ENCODE measurements at regions not wholly inside any gene's neighbourhood (a gene's known extent, or its start where the extent isn't known, plus 50 kb on each side); places are given as distances from the start of the nearest gene placed in this dataset.

DNA sequence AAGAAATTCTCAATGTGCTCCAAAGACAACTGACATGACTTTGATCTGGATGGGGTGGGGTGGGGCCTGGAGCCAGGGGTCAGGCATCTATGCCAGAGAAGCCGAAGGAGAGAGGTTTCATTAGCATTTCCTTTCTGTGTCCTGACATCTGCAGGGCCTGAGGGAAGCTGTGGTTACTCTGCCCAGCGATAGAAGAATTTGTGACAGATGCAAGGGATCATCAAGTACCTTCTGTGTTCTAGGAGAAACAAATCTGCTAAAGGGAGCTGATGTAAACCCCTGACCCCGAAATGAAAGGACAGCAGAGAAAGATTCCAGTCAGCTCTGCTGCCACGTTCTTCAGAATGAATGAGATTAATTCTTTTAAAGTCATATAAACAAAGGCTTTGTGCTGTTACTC is 335.7 kb downstream of the PRELID2 start:
- DNase-seq = peak; percentile 72

- no peak for DNase-seq
Observed at GRCh38 chr5:145497052-145497451, 338.1 kb downstream of the PRELID2 start.

- no peak for DNase-seq
Observed at GRCh38 chr5:145495741-145496140, 339.4 kb downstream of the PRELID2 start.

- DNase-seq = no peak
Observed at GRCh38 chr5:145495196-145495595, 339.9 kb downstream of the PRELID2 start.

- DNase-seq = no peak
Observed at GRCh38 chr5:145493435-145493834, 341.7 kb downstream of the PRELID2 start.

DNA sequence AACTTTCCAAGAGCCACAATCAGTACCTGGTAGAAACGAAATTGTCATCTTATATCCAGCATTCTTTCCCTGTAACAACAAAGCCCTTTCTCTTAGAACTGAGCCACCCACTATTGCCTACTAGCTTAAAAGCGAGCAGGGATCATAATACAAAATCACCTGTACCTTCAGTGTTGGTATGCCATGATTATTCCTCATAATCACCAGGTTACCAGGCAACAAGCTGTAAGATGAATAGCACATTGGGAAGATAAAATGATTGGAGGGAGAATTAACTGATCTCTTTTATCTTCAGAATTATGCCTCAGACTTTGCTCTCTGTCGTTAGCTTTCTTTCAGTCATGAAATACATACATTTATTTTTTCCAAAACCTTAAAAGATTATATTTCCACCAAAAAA is 345.6 kb downstream of the PRELID2 start:
- DNase-seq = no peak

DNA sequence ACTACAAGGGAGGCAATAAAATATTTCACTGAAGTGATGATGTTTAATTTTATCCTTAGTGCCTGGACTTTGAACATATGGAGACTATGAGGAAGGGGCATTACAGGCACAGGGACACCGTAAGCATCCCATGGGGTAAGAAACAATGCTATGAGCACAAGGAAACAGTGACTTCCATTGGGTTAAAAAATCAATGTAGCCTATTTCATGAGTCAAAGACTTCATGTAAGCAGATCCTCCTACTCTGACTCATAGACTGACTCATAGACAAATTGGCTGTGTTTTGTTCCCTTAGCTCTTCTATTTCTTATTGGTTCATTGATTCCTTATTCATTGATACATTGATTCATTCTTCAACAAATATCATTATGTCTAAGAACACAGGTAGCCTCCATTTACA is 351.0 kb downstream of the PRELID2 start:
- DNase-seq = no peak

DNA sequence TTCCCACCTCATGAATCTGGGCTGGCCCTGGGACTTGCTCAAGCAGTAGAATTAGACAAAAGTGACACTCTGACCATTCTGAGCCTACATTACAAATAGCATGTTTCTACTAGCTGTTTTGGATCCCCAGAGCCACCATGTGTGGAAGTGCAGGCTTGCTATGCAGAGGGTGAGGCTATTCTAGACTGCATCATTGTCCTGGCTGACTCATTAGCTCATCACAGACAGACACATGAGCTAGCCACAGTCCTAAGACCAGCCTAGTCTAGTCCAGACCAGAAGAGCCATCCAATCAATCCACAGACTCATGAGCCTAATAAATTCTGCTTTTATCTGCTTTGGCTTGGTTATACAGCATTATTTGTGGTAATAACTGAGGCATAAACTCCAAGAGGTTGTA is 351.9 kb downstream of the PRELID2 start:
- DNase-seq = no peak

DNA sequence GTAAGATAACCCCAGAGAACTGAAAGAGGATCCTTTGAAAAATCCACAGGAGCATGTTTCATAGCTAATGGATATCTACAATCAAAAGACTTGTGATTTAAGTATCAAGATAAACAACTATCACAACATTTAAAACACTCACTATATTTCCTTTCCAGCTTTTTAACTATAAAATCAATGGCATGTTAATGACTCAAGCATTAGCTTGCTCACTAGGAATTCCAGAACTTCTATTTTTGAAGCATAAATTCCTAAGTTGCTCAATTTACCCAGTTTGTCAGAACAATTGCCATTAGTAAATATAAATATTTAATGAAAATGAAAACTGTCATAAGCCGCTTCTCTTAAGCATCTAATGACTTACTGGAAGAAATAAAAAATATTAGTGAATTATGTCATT is 355.3 kb downstream of the PRELID2 start:
- DNase-seq = no peak

DNA sequence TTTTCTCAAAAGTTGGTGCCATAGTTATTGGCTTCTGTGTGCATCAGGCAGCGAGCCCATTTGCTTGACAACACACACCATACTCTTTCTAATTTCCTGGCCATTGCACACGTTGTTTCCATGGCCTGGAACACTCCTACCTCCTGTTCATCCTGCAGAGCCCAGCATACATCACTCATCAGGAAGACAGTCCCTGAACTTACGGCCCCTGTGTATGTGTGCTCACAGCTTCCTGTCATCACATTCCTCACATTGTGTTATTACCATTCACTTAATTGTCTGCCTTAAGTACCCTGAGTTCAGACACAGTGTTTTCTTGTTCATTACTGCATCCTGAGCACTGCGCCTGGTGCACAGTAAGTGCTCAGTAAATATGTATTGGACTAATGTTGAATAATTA is 355.9 kb downstream of the PRELID2 start:
- no peak for DNase-seq

- no peak for DNase-seq
Observed at GRCh38 chr5:145478651-145479050, 356.5 kb downstream of the PRELID2 start.

- no peak for DNase-seq
Observed at GRCh38 chr5:145473042-145473642, 362.0 kb downstream of the PRELID2 start.

- DNase-seq = no peak
Observed at GRCh38 chr5:145471831-145472612, 363.1 kb downstream of the PRELID2 start.

DNA sequence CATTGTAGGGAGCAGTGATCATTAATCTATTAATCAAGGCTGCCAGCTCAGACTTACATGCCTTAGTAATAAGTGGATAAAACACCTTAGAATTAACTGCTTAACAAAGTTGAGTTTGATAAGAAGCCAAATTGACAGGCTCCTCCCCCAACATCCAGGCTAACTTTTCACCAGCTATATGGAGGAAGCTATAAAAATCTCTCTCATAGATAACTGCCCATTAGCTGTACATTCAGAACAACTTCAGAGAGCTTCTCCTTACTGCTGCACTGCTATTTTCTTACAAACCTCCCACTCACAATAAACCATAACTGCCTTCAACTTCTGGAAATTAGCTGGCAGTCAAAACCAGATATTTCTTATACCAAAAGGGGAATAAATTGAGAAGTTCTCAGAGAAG is 364.1 kb downstream of the PRELID2 start:
- no peak for DNase-seq

DNA sequence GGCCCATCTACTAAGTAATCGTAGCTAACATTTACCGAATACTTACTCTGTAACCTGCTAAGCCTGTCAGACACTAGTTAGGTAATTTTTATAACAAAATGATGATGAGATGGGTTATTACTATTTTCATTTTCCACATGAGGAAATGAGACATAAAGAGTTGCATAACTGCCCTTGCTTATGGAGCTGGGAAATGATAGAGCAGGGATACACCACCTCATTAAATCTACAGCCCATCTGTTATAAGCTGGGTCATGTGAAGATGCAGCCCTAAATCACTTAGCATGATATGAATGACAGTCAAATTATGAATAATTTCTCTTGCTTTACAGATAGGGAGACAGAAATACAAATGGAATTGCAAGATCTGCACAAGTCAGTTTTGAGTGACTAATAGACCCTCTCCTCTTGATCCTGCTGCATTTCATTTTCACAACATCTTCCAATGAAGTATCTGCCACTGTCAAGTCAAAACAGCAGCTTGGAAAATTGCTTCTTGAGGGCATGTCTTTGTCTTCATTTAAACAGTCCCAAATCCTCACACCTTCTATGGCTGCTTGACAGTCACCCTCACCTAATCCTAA is 364.7 kb downstream of the PRELID2 start:
- DNase-seq = no peak

DNA sequence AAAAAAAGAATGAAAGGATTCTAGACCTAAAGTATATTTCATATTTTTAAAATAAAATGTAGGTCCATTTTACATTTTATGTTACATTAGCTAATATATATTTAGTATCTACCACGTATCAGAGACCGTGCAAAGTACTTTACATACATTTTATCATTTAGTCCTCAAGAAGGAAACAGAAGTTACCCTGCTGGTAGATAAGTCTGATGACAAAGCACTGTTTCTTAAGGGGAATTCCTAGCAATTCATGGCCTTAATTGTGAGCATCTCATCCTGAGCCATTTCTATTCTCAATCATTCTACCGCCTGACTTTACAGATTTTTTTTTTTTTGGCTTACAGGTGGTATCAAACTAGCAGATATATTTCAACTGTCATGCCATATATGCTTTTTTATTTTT is 367.7 kb downstream of the PRELID2 start:
- DNase-seq = no peak

DNA sequence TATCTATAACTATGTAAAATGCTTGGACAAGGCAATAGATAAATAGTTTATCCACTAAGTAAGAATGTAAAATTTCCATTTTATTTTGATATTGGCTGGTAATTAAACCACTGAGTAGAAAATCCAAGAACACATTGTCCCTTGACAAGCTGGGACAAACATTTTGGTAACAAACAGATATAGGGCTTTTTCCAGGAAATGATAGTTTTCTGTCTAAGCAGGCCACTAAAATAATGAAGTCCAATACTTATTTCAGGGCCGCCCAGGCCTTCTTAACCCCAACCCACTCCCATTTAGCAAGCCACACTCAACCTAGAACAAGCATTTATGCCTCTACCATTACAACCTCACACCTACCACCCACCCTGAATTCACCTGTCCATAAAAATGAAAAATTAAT is 368.6 kb downstream of the PRELID2 start:
- no peak for DNase-seq

- no peak for DNase-seq
Observed at GRCh38 chr5:145465474-145466263, 369.5 kb downstream of the PRELID2 start.

DNA sequence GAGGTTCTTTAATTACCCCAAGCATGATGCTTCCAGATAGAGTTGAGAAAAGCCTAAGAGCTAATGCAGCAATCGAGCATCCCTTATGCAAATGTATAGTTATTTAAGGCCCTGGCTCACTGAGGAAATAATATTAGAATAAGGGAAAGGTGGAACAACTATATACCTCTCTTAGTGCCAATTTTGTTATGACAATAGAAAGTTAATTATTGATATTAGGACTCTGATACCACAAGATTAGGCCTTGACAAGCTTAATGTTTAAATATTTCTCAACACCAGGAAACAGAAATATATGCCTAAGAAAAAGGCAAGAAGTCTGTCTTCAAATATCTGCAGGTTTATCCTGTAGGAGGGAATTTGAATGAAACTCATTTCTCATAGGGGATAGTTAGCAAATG is 371.0 kb downstream of the PRELID2 start:
- DNase-seq = no peak

DNA sequence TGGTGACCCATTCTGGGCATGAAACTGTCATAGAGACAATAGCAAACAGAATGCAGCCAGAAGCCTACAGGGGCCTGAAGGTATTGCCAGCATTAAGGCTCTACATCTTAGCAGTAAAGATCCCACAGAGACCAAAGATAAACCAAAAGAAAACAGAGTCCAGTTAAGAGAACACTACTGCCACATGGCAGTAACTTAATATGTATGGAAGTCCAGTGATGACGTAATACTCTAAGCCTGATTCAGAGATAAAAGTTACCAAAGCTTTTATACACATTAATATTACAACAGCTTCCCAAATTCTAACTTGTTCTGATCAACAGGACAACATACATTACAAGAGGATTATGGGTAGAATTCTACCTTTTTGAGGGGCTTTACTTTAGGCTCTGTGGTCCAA is 371.5 kb downstream of the PRELID2 start:
- DNase-seq = no peak

DNA sequence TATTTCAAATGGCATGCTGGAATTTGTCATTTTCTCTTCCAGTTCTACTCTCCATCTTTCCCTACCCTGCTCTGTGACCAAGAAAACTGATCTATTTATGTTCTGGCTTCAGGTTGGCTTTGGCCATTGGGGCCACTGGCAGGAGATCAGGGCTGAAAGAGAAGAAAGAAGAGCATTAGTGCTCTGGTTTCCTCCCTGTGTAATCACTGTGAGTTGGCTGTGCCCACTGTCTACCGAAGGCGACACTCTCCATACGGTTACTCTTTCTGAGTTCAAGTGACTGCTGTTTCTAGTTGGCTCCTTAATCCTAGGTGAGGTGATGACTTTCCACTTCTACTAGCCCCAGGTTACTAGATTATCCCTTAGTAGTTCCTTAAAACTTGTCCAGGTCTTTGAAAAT is 372.6 kb downstream of the PRELID2 start:
- no peak for DNase-seq

- no peak for DNase-seq
Observed at GRCh38 chr5:145450286-145450885, 384.8 kb downstream of the PRELID2 start.

DNA sequence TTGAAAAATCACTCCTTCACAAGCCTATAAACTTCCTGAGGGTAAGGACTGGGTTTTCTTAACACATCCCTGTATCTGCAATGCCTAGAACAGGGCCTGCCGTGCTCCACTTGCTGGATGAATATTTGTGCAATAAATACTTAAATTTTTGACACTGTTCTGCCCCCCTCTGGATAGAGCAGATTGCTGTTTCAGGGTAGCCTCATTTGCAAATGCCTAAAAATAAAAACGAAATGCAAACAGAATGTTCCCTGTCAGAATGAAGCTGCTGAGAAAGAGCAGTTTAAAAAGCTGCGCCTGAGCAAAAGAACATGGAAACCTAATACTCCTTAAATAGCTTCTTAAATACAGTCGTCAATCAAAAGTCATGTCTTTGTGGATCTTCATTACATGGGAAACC is 385.3 kb downstream of the PRELID2 start:
- no peak for DNase-seq

All from NCI-H524 treated with DMSO at 0.1 percent for 48 hours (cell line).